Fibroblast of mammary gland (primary cell): ENCODE measurements at regions not wholly inside any gene's neighbourhood (a gene's known extent, or its start where the extent isn't known, plus 50 kb on each side); places are given as distances from the start of the nearest gene placed in this dataset.

Source experiments
- DNase-seq: peaks from one replicate; pipeline ENCODE4 v3.0.0-alpha.2; 2010; ENCODE audit warnings: low read depth
- H3K4me3 ChIP-seq: 2 replicates; pipeline ENCODE4 v1.5.1; 2011; ENCODE audit warnings: low read depth, mild to moderate bottlenecking, low read length, moderate library complexity; ENCODE audit not compliant: control insufficient read depth
- CTCF ChIP-seq: conservative IDR thresholded peaks from 2 replicates; pipeline ENCODE4 v1.5.1; 2011; ENCODE audit warnings: low read depth, low read length, inconsistent platforms; ENCODE audit not compliant: control insufficient read depth, insufficient read depth

GRCh38 chr6:6860863-6861262, 246.9 kb upstream of the RREB1 start:
- H3K4me3 ChIP-seq: no peak overlapping the region
- no peak for DNase-seq
- no peak for TF ChIP-seq CTCF

- H3K4me3 ChIP-seq: no peak overlapping the region
- no peak for DNase-seq
- TF ChIP-seq CTCF: no peak
Observed at GRCh38 chr6:6861351-6861894, 246.3 kb upstream of the RREB1 start.

- TF ChIP-seq CTCF: no peak
- H3K4me3 ChIP-seq: no peak overlapping the region
- DNase-seq: no peak
Observed at GRCh38 chr6:6861995-6862394, 245.8 kb upstream of the RREB1 start.

- no peak overlapping the region for H3K4me3 ChIP-seq
- DNase-seq: no peak
- no peak for TF ChIP-seq CTCF
Observed at GRCh38 chr6:6863970-6864639, 243.7 kb upstream of the RREB1 start.

GRCh38 chr6:6865611-6866010, 242.2 kb upstream of the RREB1 start:
- no peak for DNase-seq
- TF ChIP-seq CTCF: no peak
- no peak overlapping the region for H3K4me3 ChIP-seq

GRCh38 chr6:6866656-6867403, 240.9 kb upstream of the RREB1 start:
- no peak for TF ChIP-seq CTCF
- no peak overlapping the region for H3K4me3 ChIP-seq
- no peak for DNase-seq
